Activated naive CD4-positive, alpha-beta T cell treated with anti-CD3 and anti-CD28 coated beads for 36 hours (primary cell): ENCODE measurements at regions not wholly inside any gene's neighbourhood (a gene's known extent, or its start where the extent isn't known, plus 50 kb on each side); places are given as distances from the start of the nearest gene placed in this dataset.

Experiments used
- CTCF ChIA-PET: fragments of 350-600 bp; sonication (Branson Sonifier 250); formaldehyde crosslinking; loops from one replicate; lab custom pipeline; 2021; ENCODE audit warnings: antibody characterized with exemption; lab: Charles Lee
- DNase-seq: peaks from one replicate; pipeline ENCODE4 v3.0.0-alpha.2; 2020
- H3K27ac Mint-ChIP-seq: one replicate; pipeline ENCODE4 v1.8.0; 2021; ENCODE audit warnings: mild to moderate bottlenecking, mixed read lengths
- H3K27me3 Mint-ChIP-seq: one replicate; pipeline ENCODE4 v1.8.0; 2021; ENCODE audit warnings: low read depth, mixed read lengths
- H3K36me3 Mint-ChIP-seq: one replicate; pipeline ENCODE4 v1.8.0; 2021; ENCODE audit warnings: low read depth, mixed read lengths
- H3K4me1 Mint-ChIP-seq: one replicate; pipeline ENCODE4 v1.8.0; 2021; ENCODE audit warnings: low read depth, mixed read lengths
- H3K4me3 Mint-ChIP-seq: one replicate; pipeline ENCODE4 v1.8.0; 2021; ENCODE audit warnings: mild to moderate bottlenecking, moderate library complexity, mixed read lengths
- H3K9me3 Mint-ChIP-seq: one replicate; pipeline ENCODE4 v1.8.0; 2021; ENCODE audit warnings: mixed read lengths
- intact Hi-C: fragments of 100-400 bp; cut with micrococcal nuclease; formaldehyde crosslinking; loops from one replicate; pipeline ENCODE4 v1.15.1; 2023

- intact Hi-C loops = no loop called here
- Mint-ChIP-seq H3K4me1 (no peaks in the 10 kb centered on the region), H3K36me3 (no peaks in the 10 kb centered on the region), H3K27ac (no peak overlapping the region), H3K4me3 (no peak overlapping the region), H3K9me3 (no peaks in the 10 kb centered on the region), H3K27me3 (no peaks in the 10 kb centered on the region)
- CTCF ChIA-PET = no interaction called here
- no peak for DNase-seq
Measured at GRCh38 chr6:128572294-128572693, 51.9 kb upstream of the PTPRK start.

- DNase-seq = no peak
- CTCF ChIA-PET = no interaction called here
- no peak overlapping the region for H3K4me3 Mint-ChIP-seq
- intact Hi-C loops = no loop called here
- no peak overlapping the region for H3K27ac Mint-ChIP-seq
- H3K36me3 Mint-ChIP-seq = no peaks in the 10 kb centered on the region
- H3K4me1 Mint-ChIP-seq = no peaks in the 10 kb centered on the region
- H3K9me3 Mint-ChIP-seq = no peaks in the 10 kb centered on the region
- no peaks in the 10 kb centered on the region for H3K27me3 Mint-ChIP-seq
Measured at GRCh38 chr6:128570680-128571063, 50.3 kb upstream of the PTPRK start.

- Mint-ChIP-seq H3K27me3 (no peaks in the 10 kb centered on the region), H3K9me3 (no peaks in the 10 kb centered on the region), H3K4me3 (no peak overlapping the region), H3K36me3 (no peaks in the 10 kb centered on the region), H3K27ac (no peak overlapping the region), H3K4me1 (no peaks in the 10 kb centered on the region)
- intact Hi-C loops = no loop called here
- CTCF ChIA-PET = no interaction called here
- no peak for DNase-seq
Measured at GRCh38 chr6:128569732-128570679, 49.6 kb upstream of the PTPRK start.
